ENCODE measurements at regions not wholly inside any gene's neighbourhood (a gene's known extent, or its start where the extent isn't known, plus 50 kb on each side); places are given as distances from the start of the nearest gene placed in this dataset.

- Histone ChIP-seq H3K9me3 (no peaks in the 10 kb centered on the region), H3K36me3 (no peaks in the 10 kb centered on the region), H3K27me3 (no peaks in the 10 kb centered on the region), H3K4me1 (no peaks in the 10 kb centered on the region), H3K27ac (no peak overlapping the region), H3K4me3 (no peak overlapping the region)
- DNase-seq (ENCODE audit: low spot score in 2 of 2), result no peak
- 66 to 96% methylated on average over 2 of the region's 2 CpGs for WGBS, 2 donors
- TF ChIP-seq POLR2A (IDR thresholded peaks at IDR 0.05) (no peak), EP300 (IDR thresholded peaks at IDR 0.05) (no peak)
- TF ChIP-seq, protein P1, sequence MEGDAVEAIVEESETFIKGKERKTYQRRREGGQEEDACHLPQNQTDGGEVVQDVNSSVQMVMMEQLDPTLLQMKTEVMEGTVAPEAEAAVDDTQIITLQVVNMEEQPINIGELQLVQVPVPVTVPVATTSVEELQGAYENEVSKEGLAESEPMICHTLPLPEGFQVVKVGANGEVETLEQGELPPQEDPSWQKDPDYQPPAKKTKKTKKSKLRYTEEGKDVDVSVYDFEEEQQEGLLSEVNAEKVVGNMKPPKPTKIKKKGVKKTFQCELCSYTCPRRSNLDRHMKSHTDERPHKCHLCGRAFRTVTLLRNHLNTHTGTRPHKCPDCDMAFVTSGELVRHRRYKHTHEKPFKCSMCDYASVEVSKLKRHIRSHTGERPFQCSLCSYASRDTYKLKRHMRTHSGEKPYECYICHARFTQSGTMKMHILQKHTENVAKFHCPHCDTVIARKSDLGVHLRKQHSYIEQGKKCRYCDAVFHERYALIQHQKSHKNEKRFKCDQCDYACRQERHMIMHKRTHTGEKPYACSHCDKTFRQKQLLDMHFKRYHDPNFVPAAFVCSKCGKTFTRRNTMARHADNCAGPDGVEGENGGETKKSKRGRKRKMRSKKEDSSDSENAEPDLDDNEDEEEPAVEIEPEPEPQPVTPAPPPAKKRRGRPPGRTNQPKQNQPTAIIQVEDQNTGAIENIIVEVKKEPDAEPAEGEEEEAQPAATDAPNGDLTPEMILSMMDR (IDR thresholded peaks at IDR 0.05), result no peak
These were observed 339.4 kb upstream of the GRM7 start for GRCh38 chr3:6521369-6522113.

- TF ChIP-seq EP300 (IDR thresholded peaks at IDR 0.05), result no peak
- TF ChIP-seq, protein P1 (IDR thresholded peaks at IDR 0.05), result no peak
- DNase-seq (ENCODE audit: low spot score in 2 of 2), result no peak
These were observed 338.7 kb upstream of the GRM7 start for GRCh38 chr3:6522191-6522590.

GRCh38 chr3:6523043-6523442 lies 337.9 kb upstream of the GRM7 start:
- H3K4me3 ChIP-seq, result no peak overlapping the region
- WGBS, 2 donors, result 69 to 70% methylated on average over 2 of the region's 2 CpGs
- H3K36me3 ChIP-seq, result no peaks in the 10 kb centered on the region
- H3K27ac ChIP-seq, result no peak overlapping the region
- DNase-seq (ENCODE audit: low spot score in 2 of 2), result no peak
- TF ChIP-seq EP300 (IDR thresholded peaks at IDR 0.05) (no peak), POLR2A (IDR thresholded peaks at IDR 0.05) (no peak)
- TF ChIP-seq, protein P1 (IDR thresholded peaks at IDR 0.05), result no peak
- no peaks in the 10 kb centered on the region for H3K9me3 ChIP-seq
- H3K27me3 ChIP-seq, result no peaks in the 10 kb centered on the region
- no peaks in the 10 kb centered on the region for H3K4me1 ChIP-seq

More at GRCh38 chr3:6522191-6522590, 338.7 kb upstream of the GRM7 start:
- no peaks in the 10 kb centered on the region for H3K27me3 ChIP-seq
- no peak overlapping the region for H3K4me3 ChIP-seq
- no peaks in the 10 kb centered on the region for H3K36me3 ChIP-seq
- H3K27ac ChIP-seq, result no peak overlapping the region
- H3K4me1 ChIP-seq, result no peaks in the 10 kb centered on the region
- H3K9me3 ChIP-seq, result no peaks in the 10 kb centered on the region

DNA sequence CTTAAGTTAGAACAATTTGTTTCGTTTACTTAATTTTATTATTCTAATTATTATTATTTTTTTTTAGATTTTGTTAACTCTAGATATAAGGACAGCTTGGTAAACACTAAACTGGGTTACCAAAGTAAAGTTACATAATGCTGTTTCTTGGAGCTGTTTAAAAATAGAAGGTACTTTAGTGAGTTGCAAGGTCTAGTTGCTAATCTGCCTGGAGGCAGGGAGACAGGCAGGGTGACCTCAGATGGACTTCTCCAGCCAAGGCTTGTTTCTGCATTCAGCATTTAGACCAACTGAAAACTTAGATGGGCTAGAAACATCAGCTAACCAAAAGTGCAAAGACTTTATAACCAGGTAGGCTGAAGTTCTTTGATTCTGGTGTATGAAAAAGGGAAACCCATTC lies 336.4 kb upstream of the GRM7 start:
- DNase-seq (ENCODE audit: low spot score in 2 of 2), result no peak
- no peak overlapping the region for H3K27ac ChIP-seq
- no peak overlapping the region for H3K4me3 ChIP-seq
- H3K4me1 ChIP-seq, result no peaks in the 10 kb centered on the region
- H3K9me3 ChIP-seq, result no peaks in the 10 kb centered on the region
- 79 to 80% methylated on average over 1 of the region's 1 CpG for WGBS, 2 donors
- TF ChIP-seq, protein P1 (IDR thresholded peaks at IDR 0.05), result no peak
- no peak for TF ChIP-seq POLR2A (IDR thresholded peaks at IDR 0.05)
- H3K27me3 ChIP-seq, result no peaks in the 10 kb centered on the region
- no peaks in the 10 kb centered on the region for H3K36me3 ChIP-seq

GRCh38 chr3:6526321-6526720 lies 334.6 kb upstream of the GRM7 start:
- Histone ChIP-seq H3K27ac (no peak overlapping the region), H3K9me3 (no peaks in the 10 kb centered on the region)
- no peak for DNase-seq (ENCODE audit: low spot score in 2 of 2)

More at GRCh38 chr3:6526321-6526720, 334.6 kb upstream of the GRM7 start:
- no peaks in the 10 kb centered on the region for H3K4me1 ChIP-seq
- no peaks in the 10 kb centered on the region for H3K36me3 ChIP-seq
- 85 to 91% methylated on average over 8 of the region's 8 CpGs for WGBS, 2 donors
- no peaks in the 10 kb centered on the region for H3K27me3 ChIP-seq
- TF ChIP-seq EP300 (IDR thresholded peaks at IDR 0.05) (no peak), POLR2A (IDR thresholded peaks at IDR 0.05) (no peak)
- TF ChIP-seq, protein P1 (IDR thresholded peaks at IDR 0.05), result no peak
- no peak overlapping the region for H3K4me3 ChIP-seq
